Endothelial cell of hepatic sinusoid (primary cell): ENCODE measurements at regions not wholly inside any gene's neighbourhood (a gene's known extent, or its start where the extent isn't known, plus 50 kb on each side); places are given as distances from the start of the nearest gene placed in this dataset.

ENCODE experiments used
- in situ Hi-C: cut with HindIII; loops from 2 replicates; pipeline ENCODE4 v1.10.0; 2017; ENCODE audit warnings: low sequenced_read_pairs

GRCh38 chr10:128628252-128628651, 502.0 kb upstream of the MKI67 start:
- in situ Hi-C loops, result no loop called here

GRCh38 chr10:128629111-128630096, 503.2 kb upstream of the MKI67 start:
- in situ Hi-C loops, result no loop called here

GRCh38 chr10:128630787-128631252, 504.6 kb upstream of the MKI67 start:
- in situ Hi-C loops, result no loop called here

GRCh38 chr10:128631801-128632241, 505.6 kb upstream of the MKI67 start:
- in situ Hi-C loops, result no loop called here

- in situ Hi-C loops, result no loop called here
Observed at GRCh38 chr10:128632694-128633093, 506.5 kb upstream of the MKI67 start.

GRCh38 chr10:128633864-128634540, 507.8 kb upstream of the MKI67 start:
- in situ Hi-C loops, result no loop called here

GRCh38 chr10:128642023-128642422, 515.8 kb upstream of the MKI67 start:
- in situ Hi-C loops, result no loop called here

- in situ Hi-C loops, result no loop called here
Observed at GRCh38 chr10:128642502-128642901, 516.3 kb upstream of the MKI67 start.

GRCh38 chr10:128643658-128644057, 517.4 kb upstream of the MKI67 start:
- in situ Hi-C loops, result no loop called here

GRCh38 chr10:128645486-128645885, 519.3 kb upstream of the MKI67 start:
- in situ Hi-C loops, result no loop called here

GRCh38 chr10:128646956-128647355, 520.7 kb upstream of the MKI67 start:
- in situ Hi-C loops, result no loop called here

- in situ Hi-C loops, result no loop called here
Observed at GRCh38 chr10:128657548-128657947, 531.3 kb upstream of the MKI67 start.

- in situ Hi-C loops, result no loop called here
Observed at GRCh38 chr10:128660726-128661125, 534.5 kb upstream of the MKI67 start.

- in situ Hi-C loops, result no loop called here
Observed at GRCh38 chr10:128661404-128662197, 535.4 kb upstream of the MKI67 start.

- in situ Hi-C loops, result no loop called here
Observed at GRCh38 chr10:128662520-128662919, 536.3 kb upstream of the MKI67 start.

- in situ Hi-C loops, result no loop called here
Observed at GRCh38 chr10:128664729-128665128, 538.5 kb upstream of the MKI67 start.

GRCh38 chr10:128675405-128675804, 549.2 kb upstream of the MKI67 start:
- in situ Hi-C loops, result no loop called here

GRCh38 chr10:128680116-128680515, 553.9 kb upstream of the MKI67 start:
- in situ Hi-C loops, result loop anchor here (5.0 kb wide), 1 partner anchor 87 kb away; no protein-coding TSS in a partner anchor

GRCh38 chr10:128684215-128684614, 558.0 kb upstream of the MKI67 start:
- in situ Hi-C loops, result loop anchor here (5.0 kb wide), 1 partner anchor 83 kb away; no protein-coding TSS in a partner anchor

- in situ Hi-C loops, result no loop called here
Observed at GRCh38 chr10:128686630-128687278, 560.5 kb upstream of the MKI67 start.
